HG03521 (cell line): ENCODE measurements at regions not wholly inside any gene's neighbourhood (a gene's known extent, or its start where the extent isn't known, plus 50 kb on each side); places are given as distances from the start of the nearest gene placed in this dataset.
"Not testable (repeated sequence)": the region's sequence is repeated elsewhere in the genome, so short reads cannot be mapped to it uniquely, and the experiment has no call there.

Source experiments
- ATAC-seq: cut with Tn5 transposase; IDR thresholded peaks from one replicate; pipeline ENCODE4 v1.9.1; 2021; ENCODE audit warnings: mild to moderate bottlenecking, moderate library complexity; ENCODE audit not compliant: unreplicated experiment

- ATAC-seq = no peak
Observed at GRCh38 chr4:181822005-181822375, 421.2 kb upstream of the TENM3 start.

GRCh38 chr4:181823183-181823582 is 420.0 kb upstream of the TENM3 start:
- no peak for ATAC-seq

GRCh38 chr4:181823645-181824044 is 419.6 kb upstream of the TENM3 start:
- ATAC-seq = no peak

- ATAC-seq = no peak
Observed at GRCh38 chr4:181825564-181825963, 417.6 kb upstream of the TENM3 start.

GRCh38 chr4:181827246-181827645 is 416.0 kb upstream of the TENM3 start:
- no peak for ATAC-seq

- peak; percentile 52 for ATAC-seq
Observed at GRCh38 chr4:181830404-181831035, 412.7 kb upstream of the TENM3 start.

GRCh38 chr4:181834071-181834470 is 409.1 kb upstream of the TENM3 start:
- ATAC-seq = no peak

GRCh38 chr4:181835348-181835747 is 407.9 kb upstream of the TENM3 start:
- ATAC-seq = no peak

- no peak for ATAC-seq
Observed at GRCh38 chr4:181838253-181838652, 404.9 kb upstream of the TENM3 start.

- not testable (repeated sequence) for ATAC-seq
Observed at GRCh38 chr4:181843797-181844196, 399.4 kb upstream of the TENM3 start.

GRCh38 chr4:181845617-181846016 is 397.6 kb upstream of the TENM3 start:
- ATAC-seq = no peak

GRCh38 chr4:181846934-181847333 is 396.3 kb upstream of the TENM3 start:
- ATAC-seq = no peak

GRCh38 chr4:181848357-181848756 is 394.8 kb upstream of the TENM3 start:
- no peak for ATAC-seq

- no peak for ATAC-seq
Observed at GRCh38 chr4:181849472-181849871, 393.7 kb upstream of the TENM3 start.

GRCh38 chr4:181853881-181854511 is 389.2 kb upstream of the TENM3 start:
- ATAC-seq = no peak

- ATAC-seq = no peak
Observed at GRCh38 chr4:181855307-181855706, 387.9 kb upstream of the TENM3 start.

- not testable (repeated sequence) for ATAC-seq
Observed at GRCh38 chr4:181857471-181857870, 385.7 kb upstream of the TENM3 start.

- no peak for ATAC-seq
Observed at GRCh38 chr4:181858741-181859140, 384.5 kb upstream of the TENM3 start.

- no peak for ATAC-seq
Observed at GRCh38 chr4:181859439-181859838, 383.8 kb upstream of the TENM3 start.

GRCh38 chr4:181860157-181860556 is 383.0 kb upstream of the TENM3 start:
- ATAC-seq = no peak

GRCh38 chr4:181860668-181861067 is 382.5 kb upstream of the TENM3 start:
- ATAC-seq = no peak

GRCh38 chr4:181863856-181864255 is 379.3 kb upstream of the TENM3 start:
- no peak for ATAC-seq

GRCh38 chr4:181870326-181870725 is 372.9 kb upstream of the TENM3 start:
- ATAC-seq = no peak
